Stimulated activated CD8-positive, alpha-beta memory T cell treated with anti-CD3 and anti-CD28 coated beads, Interleukin-12 subunit alpha, Interleukin-12 subunit beta, amount 100 ng/mL, for 1 hour (primary cell): ENCODE measurements at regions not wholly inside any gene's neighbourhood (a gene's known extent, or its start where the extent isn't known, plus 50 kb on each side); places are given as distances from the start of the nearest gene placed in this dataset.
"Not testable (repeated sequence)": the region's sequence is repeated elsewhere in the genome, so short reads cannot be mapped to it uniquely, and the experiment has no call there.

Experiments
- DNase-seq: peaks from one replicate; pipeline ENCODE4 v3.0.0-alpha.2; 2020; ENCODE audit warnings: low read depth

GRCh38 chr2:33946193-33946592, 347.1 kb upstream of the FAM98A start:
- no peak for DNase-seq

DNA sequence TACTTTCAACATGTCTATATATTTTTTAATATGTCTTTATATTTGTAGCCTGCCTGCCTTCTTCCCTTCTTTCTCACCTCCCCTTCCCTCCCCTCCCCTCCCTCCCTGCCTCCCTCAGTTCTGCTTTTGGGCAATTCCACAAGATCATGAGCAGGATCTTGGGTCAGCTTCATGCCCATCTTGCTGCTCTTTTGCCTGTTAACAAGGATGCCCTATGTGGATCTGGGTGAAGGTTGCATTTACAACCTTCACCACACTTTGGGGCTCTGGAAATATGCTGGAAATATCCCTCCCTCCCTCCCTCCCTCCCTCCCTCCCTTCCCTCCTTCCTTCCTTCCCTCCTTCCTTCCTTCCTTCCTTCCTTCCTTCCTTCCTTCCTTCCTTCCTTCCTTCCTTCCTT, 334.1 kb upstream of the FAM98A start:
- no peak for DNase-seq

- DNase-seq = no peak
Observed at GRCh38 chr2:33931164-33931563, 332.1 kb upstream of the FAM98A start.

DNA sequence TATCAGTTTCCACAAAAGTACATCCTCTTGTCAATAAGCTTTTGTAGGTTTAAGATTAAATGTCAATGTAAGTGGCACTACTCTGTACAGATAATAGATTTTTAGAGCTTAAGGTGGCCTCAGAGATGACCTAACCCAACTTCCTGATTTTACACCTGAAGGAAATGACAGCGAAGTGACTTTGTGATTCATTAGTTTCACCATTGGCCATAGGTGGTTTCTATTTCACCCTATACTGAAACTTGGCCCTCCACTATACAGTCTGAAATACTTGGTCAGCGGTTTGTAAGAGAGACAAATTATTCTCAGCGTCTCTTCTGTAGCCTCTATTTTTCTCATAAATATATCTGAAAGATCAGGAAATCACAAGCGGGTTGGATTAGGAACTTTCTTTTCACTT, 330.4 kb upstream of the FAM98A start:
- DNase-seq = no peak

GRCh38 chr2:33927756-33928155, 328.7 kb upstream of the FAM98A start:
- no peak for DNase-seq

- DNase-seq = no peak
Observed at GRCh38 chr2:33925311-33925710, 326.2 kb upstream of the FAM98A start.

DNA sequence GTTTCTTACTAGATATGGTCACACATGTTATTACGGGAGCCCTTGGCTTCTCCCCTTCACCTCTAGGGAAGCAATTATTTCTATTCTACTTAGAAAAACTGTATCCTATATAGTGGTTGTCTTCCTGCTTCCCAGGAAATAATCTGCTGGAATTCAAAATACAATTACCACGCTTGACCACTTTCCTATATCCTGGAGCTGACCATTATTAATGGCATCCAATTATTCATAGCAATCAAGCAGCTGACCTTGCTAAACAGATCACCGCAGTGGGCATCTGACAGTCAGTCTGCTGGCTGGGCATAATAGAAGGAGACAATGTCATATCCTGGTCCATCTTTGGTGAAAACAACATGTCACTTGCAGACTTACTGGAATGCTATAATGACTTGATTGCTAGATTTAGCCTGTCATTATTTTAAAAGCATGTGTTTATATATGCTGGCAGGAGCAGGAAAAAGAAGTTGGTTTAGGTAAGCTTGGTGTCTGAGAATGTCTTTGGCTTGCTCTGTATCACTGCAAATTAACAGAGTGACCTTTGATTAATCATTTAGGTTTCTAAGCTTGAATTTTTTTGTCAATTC, 325.6 kb upstream of the FAM98A start:
- no peak for DNase-seq

- DNase-seq = no peak
Observed at GRCh38 chr2:33917252-33917651, 318.2 kb upstream of the FAM98A start.

DNA sequence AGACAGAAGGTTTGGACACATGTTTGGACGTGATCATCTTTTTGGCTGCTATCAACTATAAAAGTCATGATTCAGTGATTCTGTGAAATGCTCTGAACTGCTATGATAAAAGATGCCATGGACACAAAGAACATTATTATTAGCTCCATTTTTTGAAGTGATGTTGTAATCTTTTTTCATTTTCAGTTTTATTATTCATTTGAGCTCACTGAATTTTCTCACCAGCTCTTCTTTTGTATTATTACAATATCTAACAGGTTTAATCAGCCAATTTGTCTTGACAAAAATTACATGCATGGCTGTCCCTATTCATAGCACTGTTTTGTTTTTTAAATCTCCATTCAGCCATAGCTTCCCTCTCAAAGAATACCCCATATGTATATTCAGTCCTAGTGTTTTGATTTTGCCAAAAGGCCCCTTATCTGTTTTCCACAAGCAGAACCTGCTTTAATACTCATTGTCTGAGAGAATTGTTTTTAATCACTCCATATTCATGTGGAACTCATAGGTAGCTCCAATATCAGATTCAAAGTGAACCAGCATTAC, 314.0 kb upstream of the FAM98A start:
- DNase-seq = no peak

- DNase-seq = no peak
Observed at GRCh38 chr2:33911327-33911726, 312.2 kb upstream of the FAM98A start.

DNA sequence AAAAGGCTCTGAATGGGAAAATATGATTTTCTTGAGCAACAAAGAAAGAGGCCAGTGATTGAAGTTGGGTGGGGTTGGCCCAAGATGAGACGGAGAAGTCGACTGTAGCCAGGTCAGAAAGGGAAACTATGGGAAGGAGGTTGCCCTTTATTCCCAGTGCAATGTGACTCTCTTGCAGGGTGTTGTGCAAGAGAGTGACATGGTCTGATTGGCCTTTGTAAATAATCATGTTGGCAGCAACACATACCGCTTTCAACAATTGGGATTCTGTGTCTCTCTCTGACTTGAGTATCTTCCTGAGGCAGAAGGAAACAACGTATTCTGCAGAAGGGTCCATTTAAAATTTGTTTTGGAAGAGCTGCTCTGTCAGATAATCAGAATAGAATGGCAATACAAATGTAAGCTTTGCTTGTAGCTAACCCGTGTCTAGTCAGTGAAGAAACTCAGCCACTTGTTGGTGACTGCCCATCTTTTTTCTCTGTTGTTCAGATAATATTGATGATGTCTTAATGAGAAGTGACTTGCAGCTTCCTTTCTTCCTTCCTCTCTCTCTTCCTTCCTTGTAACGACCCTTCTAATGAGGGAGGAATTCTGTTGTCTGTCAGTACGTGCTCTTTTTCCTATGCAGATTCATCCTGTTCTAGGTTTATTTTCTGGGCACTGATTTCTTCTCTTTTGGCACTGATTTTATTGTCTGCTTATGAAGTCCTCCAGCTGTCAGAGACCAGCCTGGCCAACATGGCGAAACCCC, 311.0 kb upstream of the FAM98A start:
- DNase-seq = no peak

DNA sequence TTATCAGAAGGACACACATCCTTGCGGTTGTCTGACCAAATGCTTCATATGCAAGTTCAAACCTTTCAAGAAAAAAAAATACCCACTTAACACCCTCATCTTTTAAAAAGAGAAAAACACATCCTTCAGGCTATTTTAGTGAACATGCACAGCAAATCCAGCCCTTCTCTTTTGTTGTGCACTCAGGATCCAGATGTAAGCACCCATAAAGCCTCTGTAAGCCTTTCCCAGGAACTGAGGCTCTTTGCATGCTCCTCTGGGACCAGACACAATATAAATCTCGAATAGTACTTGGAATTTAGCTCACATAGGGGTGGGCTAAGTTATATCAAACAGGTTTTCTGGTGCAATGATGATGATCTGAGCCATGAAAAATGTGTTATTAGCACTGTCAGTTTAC, 308.8 kb upstream of the FAM98A start:
- no peak for DNase-seq

DNA sequence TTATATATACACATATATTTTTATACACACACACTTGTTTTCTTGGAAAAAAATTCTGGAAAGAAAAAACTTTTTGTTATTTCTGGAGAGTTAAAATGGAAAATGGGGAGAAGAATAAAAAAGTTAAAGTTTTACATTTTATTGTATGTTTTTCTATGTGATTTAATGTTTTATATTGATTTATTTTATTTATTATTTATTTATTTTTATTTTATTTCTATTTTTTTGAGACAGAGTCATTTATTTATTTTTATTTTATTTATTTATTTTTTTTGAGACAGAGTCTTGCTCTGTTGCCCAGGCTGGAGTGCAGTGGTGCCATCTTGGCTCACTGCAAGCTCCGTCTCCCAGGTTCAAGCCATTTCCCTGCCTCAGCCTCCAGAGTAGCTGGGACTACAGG, 307.0 kb upstream of the FAM98A start:
- not testable (repeated sequence) for DNase-seq

DNA sequence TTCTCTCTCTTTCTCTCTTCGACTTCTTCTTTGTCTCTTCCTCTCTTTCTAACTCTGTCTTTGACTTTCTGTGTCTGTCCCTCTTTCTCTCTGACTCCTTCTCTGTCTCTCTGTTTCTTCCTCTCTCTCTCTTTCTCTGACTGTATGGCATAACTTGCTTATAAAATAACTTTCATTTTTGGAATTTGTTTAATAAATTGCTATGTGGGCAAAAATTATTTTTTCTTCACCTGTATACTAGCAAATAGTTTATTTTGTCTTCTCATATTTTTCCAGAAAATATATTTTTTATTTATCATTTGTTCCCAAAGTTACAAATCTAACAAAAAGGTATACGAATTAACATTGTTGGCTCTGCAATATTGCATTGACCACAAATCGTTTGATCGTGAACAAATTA, 305.7 kb upstream of the FAM98A start:
- no peak for DNase-seq

DNA sequence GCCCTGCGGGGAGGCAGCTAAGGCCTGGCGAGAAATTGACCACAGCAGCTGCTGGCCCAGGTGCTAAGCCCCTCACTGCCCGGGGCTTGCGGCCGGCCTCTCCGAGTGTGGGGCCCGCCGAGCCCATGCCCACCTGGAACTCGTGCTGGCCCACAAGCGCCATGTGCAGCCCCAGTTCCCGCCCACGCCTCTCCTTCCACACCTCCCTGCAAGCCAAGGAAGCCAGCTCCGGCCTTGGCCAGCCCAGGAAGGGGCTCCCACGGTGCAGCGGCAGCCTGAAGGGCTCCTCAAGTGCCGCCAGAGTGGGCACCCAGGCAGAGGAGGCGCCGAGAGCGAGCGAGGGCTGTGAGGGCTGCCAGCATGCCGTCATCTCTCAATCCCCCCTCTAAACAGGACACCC, 304.6 kb upstream of the FAM98A start:
- DNase-seq = no peak

GRCh38 chr2:33903215-33903614, 304.1 kb upstream of the FAM98A start:
- no peak for DNase-seq

DNA sequence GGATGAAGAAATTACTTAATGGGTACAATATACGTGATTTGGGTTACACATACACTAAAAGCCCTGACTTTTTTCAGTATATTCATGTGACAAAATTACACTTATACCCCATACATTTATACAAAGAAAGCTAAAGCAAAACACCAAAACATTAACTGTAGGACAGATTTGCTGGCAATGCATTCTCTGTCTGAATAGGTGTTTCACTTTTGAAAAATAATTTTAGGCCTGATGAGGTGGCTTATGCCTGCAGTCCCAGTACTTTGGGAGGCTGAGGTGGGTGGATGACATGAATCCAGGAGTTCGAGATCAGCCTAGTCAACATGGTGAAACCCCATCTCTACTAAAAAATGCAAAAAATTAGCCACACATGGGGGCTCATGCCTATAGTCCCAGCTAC, 301.5 kb upstream of the FAM98A start:
- no peak for DNase-seq

DNA sequence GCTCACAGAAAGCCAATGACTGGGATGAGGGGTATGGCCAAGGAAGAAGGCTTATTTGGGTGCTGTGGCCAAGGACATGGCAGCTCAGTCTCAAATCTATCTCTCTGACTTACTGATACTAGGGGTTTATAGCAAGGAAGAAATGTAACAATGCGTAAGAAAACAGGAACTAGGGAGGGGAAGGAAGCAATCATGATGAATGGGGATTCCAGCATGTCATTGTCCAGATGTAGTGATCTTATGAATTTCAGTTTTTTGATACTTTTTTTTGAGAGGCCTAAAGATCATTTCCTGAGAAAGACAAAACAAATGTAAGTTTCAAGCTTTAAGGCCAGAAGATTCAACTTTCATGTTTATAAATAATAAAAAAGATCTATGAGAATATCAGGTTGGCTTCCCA, 298.6 kb upstream of the FAM98A start:
- DNase-seq = no peak

DNA sequence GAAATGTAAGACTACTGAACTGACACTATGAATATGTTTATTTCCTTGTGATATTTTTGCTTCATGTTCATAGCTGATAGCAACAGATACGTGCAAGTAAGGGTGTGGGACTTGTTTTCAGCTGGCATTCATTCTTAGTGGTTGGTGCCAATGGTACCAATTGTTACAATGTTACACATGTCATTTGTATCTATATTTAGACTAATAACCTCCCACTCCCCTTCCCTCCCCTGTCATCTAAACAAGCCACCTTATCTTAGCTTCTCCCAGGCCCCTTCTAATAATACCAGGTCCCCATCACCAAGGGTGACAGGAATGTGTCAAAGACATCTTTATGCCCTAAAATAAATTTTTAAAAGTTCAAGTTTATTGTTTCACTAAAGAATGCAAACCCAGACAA, 294.7 kb upstream of the FAM98A start:
- DNase-seq = no peak

DNA sequence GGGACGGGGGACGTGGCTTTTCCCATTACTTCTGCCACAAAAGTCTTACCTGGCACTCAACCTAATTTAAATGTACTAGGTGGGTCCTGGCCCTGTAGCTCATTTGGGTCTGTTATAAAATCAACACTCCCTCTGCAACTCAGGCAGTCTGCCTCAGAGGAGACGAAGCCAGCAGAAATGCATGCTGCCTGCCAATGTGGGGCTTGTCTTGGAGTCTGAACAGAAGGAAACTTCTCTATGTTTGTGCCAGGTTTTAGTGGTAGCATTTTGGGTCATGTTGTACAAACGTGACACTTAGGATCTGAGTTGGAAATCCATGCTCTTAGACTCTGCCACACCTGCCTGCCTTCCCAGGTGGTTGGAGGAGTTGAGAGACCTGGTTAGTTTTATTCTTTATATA, 292.5 kb upstream of the FAM98A start:
- no peak for DNase-seq

GRCh38 chr2:33890686-33891085, 291.6 kb upstream of the FAM98A start:
- DNase-seq = no peak

GRCh38 chr2:33877348-33878016, 278.4 kb upstream of the FAM98A start:
- no peak for DNase-seq

DNA sequence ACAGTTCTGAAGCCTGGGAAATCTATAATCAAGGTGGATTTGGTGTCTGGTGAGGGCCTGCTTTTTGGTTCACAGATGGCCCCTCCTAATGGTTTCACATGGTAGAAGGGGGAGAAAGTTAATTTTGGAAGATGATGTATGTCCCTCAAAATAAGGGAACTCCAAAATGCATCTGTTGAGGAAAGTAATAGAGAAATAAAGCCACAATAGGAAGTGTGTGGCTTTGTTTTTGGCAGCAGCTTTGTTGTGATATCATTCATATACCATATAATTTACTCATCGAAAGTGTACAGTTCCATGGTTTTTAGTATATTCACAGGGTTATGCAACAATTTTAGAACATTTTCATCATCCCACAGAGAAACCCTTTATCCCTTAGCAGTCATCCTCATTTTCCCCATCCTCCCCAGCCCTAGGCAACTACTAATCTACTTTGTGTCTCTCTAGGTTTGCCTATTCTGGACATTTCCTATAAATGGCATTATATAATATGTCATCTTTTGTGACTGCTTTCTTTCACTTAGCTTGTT, 274.0 kb upstream of the FAM98A start:
- no peak for DNase-seq
